ENCODE measurements at regions not wholly inside any gene's neighbourhood (a gene's known extent, or its start where the extent isn't known, plus 50 kb on each side); places are given as distances from the start of the nearest gene placed in this dataset.

DNA sequence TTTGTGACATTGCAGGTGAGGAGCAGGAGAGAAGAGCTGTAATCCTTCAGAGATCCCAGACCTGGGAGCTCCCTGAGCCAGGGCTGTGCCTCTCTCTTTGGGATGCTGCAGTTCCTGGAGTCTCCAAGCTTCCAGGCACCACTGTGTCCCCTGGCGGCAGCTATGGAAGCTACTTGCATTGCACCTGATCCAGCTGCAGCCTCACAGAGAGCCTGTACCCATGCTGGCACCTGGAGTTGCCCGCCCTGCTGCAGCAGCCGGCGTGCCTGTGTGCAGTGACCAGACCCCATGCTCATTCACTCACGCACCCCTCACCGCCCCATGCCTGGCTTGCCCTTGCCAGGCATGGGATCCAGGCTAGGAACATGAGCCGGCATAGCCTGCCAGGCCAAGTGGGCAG, 51.8 kb upstream of the MED9 start:
- TF ChIP-seq, protein P1, sequence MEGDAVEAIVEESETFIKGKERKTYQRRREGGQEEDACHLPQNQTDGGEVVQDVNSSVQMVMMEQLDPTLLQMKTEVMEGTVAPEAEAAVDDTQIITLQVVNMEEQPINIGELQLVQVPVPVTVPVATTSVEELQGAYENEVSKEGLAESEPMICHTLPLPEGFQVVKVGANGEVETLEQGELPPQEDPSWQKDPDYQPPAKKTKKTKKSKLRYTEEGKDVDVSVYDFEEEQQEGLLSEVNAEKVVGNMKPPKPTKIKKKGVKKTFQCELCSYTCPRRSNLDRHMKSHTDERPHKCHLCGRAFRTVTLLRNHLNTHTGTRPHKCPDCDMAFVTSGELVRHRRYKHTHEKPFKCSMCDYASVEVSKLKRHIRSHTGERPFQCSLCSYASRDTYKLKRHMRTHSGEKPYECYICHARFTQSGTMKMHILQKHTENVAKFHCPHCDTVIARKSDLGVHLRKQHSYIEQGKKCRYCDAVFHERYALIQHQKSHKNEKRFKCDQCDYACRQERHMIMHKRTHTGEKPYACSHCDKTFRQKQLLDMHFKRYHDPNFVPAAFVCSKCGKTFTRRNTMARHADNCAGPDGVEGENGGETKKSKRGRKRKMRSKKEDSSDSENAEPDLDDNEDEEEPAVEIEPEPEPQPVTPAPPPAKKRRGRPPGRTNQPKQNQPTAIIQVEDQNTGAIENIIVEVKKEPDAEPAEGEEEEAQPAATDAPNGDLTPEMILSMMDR (conservative IDR thresholded peaks at IDR 0.05; ENCODE audit: low read depth), result no peak
- POLR2A ChIA-PET (ENCODE audit: low non-redundant PET), result no interaction called here

GRCh38 chr17:17425591-17425990, 51.2 kb upstream of the MED9 start:
- no peak overlapping the region for H3K27ac ChIP-seq
- ChIA-PET CTCF (no interaction called here), POLR2A (ENCODE audit: low non-redundant PET) (no interaction called here)
- TF ChIP-seq, protein P1 (conservative IDR thresholded peaks at IDR 0.05; ENCODE audit: low read depth), result no peak
- DNase-seq (ENCODE audit: low spot score), result no peak

More for the DNA sequence above, 51.8 kb upstream of the MED9 start:
- CTCF ChIA-PET, result no interaction called here
- DNase-seq (ENCODE audit: low spot score), result no peak
- no peak overlapping the region for H3K27ac ChIP-seq

- POLR2A ChIA-PET (ENCODE audit: low non-redundant PET), result no interaction called here
- DNase-seq (ENCODE audit: low spot score), result no peak
- no peak overlapping the region for H3K27ac ChIP-seq
- CTCF ChIA-PET, result interaction anchor here (0.6 kb wide), 1 partner anchor 95 kb away, joined by 3 read pairs; no protein-coding TSS in a partner anchor
- TF ChIP-seq, protein P1 (conservative IDR thresholded peaks at IDR 0.05; ENCODE audit: low read depth), result no peak
Measured at GRCh38 chr17:17426184-17426583, 50.6 kb upstream of the MED9 start.
